Glutamatergic neuron (in vitro differentiated cells): ENCODE measurements at regions not wholly inside any gene's neighbourhood (a gene's known extent, or its start where the extent isn't known, plus 50 kb on each side); places are given as distances from the start of the nearest gene placed in this dataset.

Experiments used
- DNase-seq: peaks from one replicate; pipeline ENCODE4 v3.0.0; 2022
- H3K27ac Mint-ChIP-seq: one replicate; pipeline ENCODE4 v1.8.0; 2020; ENCODE audit warnings: mild to moderate bottlenecking, mixed read lengths, inconsistent platforms; ENCODE audit not compliant: unreplicated experiment
- H3K27me3 Mint-ChIP-seq: one replicate; pipeline ENCODE4 v1.8.0; 2020; ENCODE audit warnings: mild to moderate bottlenecking, moderate library complexity, mixed read lengths, inconsistent platforms; ENCODE audit not compliant: unreplicated experiment
- H3K36me3 Mint-ChIP-seq: one replicate; pipeline ENCODE4 v1.8.0; 2020; ENCODE audit warnings: mild to moderate bottlenecking, mixed read lengths, inconsistent platforms; ENCODE audit not compliant: unreplicated experiment
- H3K4me1 Mint-ChIP-seq: one replicate; pipeline ENCODE4 v1.8.0; 2020; ENCODE audit warnings: mild to moderate bottlenecking, low read depth, mixed read lengths, inconsistent platforms; ENCODE audit not compliant: unreplicated experiment
- H3K4me3 Mint-ChIP-seq: one replicate; pipeline ENCODE4 v1.8.0; 2020; ENCODE audit warnings: mild to moderate bottlenecking, mixed read lengths, inconsistent platforms; ENCODE audit not compliant: unreplicated experiment
- H3K9me3 Mint-ChIP-seq: one replicate; pipeline ENCODE4 v1.8.0; 2020; ENCODE audit warnings: mild to moderate bottlenecking, moderate library complexity, mixed read lengths, inconsistent platforms; ENCODE audit not compliant: unreplicated experiment
- TF ChIP-seq, protein P1 (sequence below): fragments of 200-600 bp; sonication (generic); IDR thresholded peaks from one replicate; pipeline ENCODE4 v1.5.0; 2021; ENCODE audit not compliant: partially characterized antibody, unreplicated experiment

GRCh38 chr3:18655827-18656226, 230.7 kb upstream of the SATB1 start:
- Mint-ChIP-seq H3K4me3 (no peak overlapping the region), H3K4me1 (no peaks in the 10 kb centered on the region)
- TF ChIP-seq, protein P1, sequence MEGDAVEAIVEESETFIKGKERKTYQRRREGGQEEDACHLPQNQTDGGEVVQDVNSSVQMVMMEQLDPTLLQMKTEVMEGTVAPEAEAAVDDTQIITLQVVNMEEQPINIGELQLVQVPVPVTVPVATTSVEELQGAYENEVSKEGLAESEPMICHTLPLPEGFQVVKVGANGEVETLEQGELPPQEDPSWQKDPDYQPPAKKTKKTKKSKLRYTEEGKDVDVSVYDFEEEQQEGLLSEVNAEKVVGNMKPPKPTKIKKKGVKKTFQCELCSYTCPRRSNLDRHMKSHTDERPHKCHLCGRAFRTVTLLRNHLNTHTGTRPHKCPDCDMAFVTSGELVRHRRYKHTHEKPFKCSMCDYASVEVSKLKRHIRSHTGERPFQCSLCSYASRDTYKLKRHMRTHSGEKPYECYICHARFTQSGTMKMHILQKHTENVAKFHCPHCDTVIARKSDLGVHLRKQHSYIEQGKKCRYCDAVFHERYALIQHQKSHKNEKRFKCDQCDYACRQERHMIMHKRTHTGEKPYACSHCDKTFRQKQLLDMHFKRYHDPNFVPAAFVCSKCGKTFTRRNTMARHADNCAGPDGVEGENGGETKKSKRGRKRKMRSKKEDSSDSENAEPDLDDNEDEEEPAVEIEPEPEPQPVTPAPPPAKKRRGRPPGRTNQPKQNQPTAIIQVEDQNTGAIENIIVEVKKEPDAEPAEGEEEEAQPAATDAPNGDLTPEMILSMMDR, result no peak

GRCh38 chr3:18652781-18653180, 227.6 kb upstream of the SATB1 start:
- no peaks in the 10 kb centered on the region for H3K36me3 Mint-ChIP-seq
- no peaks in the 10 kb centered on the region for H3K4me1 Mint-ChIP-seq
- H3K27ac Mint-ChIP-seq, result no peak overlapping the region
- DNase-seq, result no peak
- TF ChIP-seq, protein P1, result no peak
- H3K9me3 Mint-ChIP-seq, result no peaks in the 10 kb centered on the region
- H3K27me3 Mint-ChIP-seq, result no peaks in the 10 kb centered on the region
- no peak overlapping the region for H3K4me3 Mint-ChIP-seq

More at GRCh38 chr3:18655827-18656226, 230.7 kb upstream of the SATB1 start:
- H3K36me3 Mint-ChIP-seq, result no peaks in the 10 kb centered on the region
- DNase-seq, result no peak
- no peaks in the 10 kb centered on the region for H3K27me3 Mint-ChIP-seq
- H3K9me3 Mint-ChIP-seq, result peaks cover 2% of the 10 kb centered on the region
- H3K27ac Mint-ChIP-seq, result no peak overlapping the region

DNA sequence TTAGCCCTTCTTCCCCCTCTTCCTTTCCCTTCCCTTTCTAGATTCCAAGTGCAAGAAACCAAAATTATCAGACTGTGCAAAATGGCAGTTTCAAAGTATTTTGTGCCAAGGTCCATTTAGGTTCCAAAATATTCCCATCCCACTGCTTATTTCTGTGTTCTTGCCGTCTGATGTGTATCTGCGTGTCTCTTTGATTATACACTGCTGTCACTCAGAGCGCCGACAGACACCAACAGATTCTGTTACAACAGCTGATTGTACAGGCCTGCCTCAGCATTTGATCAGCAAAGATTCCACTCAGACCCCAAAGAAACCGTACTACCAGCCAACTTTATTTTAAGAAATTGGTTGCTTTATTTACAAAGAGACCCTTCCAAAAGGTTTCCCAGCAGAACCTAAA, 225.6 kb upstream of the SATB1 start:
- TF ChIP-seq, protein P1, result no peak
- no peak for DNase-seq
- H3K27me3 Mint-ChIP-seq, result no peaks in the 10 kb centered on the region
- no peaks in the 10 kb centered on the region for H3K9me3 Mint-ChIP-seq
- H3K27ac Mint-ChIP-seq, result no peak overlapping the region
- no peaks in the 10 kb centered on the region for H3K4me1 Mint-ChIP-seq
- H3K4me3 Mint-ChIP-seq, result no peak overlapping the region
- H3K36me3 Mint-ChIP-seq, result no peaks in the 10 kb centered on the region

- Mint-ChIP-seq H3K4me1 (no peaks in the 10 kb centered on the region), H3K27ac (no peak overlapping the region), H3K36me3 (no peaks in the 10 kb centered on the region), H3K27me3 (no peaks in the 10 kb centered on the region), H3K4me3 (no peak overlapping the region), H3K9me3 (no peaks in the 10 kb centered on the region)
- TF ChIP-seq, protein P1, result no peak
- DNase-seq, result no peak
These were observed 224.7 kb upstream of the SATB1 start for GRCh38 chr3:18649666-18650363.

- no peaks in the 10 kb centered on the region for H3K27me3 Mint-ChIP-seq
- H3K4me3 Mint-ChIP-seq, result no peak overlapping the region
- no peaks in the 10 kb centered on the region for H3K36me3 Mint-ChIP-seq
- H3K27ac Mint-ChIP-seq, result no peak overlapping the region
- no peaks in the 10 kb centered on the region for H3K4me1 Mint-ChIP-seq
- TF ChIP-seq, protein P1, result no peak
- H3K9me3 Mint-ChIP-seq, result no peaks in the 10 kb centered on the region
- no peak for DNase-seq
These were observed 223.8 kb upstream of the SATB1 start for GRCh38 chr3:18648868-18649462.
